ENCODE measurements at regions not wholly inside any gene's neighbourhood (a gene's known extent, or its start where the extent isn't known, plus 50 kb on each side); places are given as distances from the start of the nearest gene placed in this dataset.
A peak's percentile ranks its signal among the peaks of the same experiment; 100 is the strongest.

GRCh38 chr2:239765076-239765845, 259.9 kb downstream of the NDUFA10 start:
- no peak for DNase-seq (ENCODE audit: low read depth, low spot score)

GRCh38 chr2:239763433-239764097, 261.6 kb downstream of the NDUFA10 start:
- DNase-seq (ENCODE audit: low read depth, low spot score): peak; percentile 39

DNA sequence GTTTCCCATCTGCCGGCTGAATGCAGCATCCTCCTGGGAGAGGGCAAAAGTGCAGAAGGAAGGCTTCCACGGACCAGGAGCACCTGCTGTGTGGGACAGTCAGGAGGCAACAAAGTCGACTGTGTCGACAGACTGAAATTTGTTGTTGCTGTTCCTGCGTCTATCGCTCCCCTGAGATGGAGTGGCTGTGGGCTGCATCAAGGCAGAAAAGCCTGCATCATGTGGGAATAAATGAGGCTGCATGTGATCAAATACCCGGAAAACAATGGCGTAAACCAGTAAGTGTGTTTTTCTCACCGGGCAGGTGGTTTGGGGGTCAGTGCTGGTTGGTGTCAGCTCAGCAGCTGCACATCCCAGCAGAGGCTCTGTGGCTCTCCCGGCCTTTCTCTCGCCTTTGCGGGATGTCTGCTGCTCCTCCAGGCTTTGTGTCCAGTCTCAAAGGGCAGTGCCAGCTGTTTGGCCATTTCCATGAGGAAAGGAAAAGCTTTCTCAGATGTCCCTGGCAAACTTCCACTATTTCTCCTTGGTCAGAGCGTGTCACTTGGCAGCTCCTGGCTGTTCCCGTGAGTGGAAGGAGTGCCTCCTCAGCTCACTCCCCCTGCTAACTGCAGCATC, 262.4 kb downstream of the NDUFA10 start:
- DNase-seq (ENCODE audit: low read depth, low spot score): no peak

GRCh38 chr2:239762106-239762505, 263.0 kb downstream of the NDUFA10 start:
- no peak for DNase-seq (ENCODE audit: low read depth, low spot score)

DNA sequence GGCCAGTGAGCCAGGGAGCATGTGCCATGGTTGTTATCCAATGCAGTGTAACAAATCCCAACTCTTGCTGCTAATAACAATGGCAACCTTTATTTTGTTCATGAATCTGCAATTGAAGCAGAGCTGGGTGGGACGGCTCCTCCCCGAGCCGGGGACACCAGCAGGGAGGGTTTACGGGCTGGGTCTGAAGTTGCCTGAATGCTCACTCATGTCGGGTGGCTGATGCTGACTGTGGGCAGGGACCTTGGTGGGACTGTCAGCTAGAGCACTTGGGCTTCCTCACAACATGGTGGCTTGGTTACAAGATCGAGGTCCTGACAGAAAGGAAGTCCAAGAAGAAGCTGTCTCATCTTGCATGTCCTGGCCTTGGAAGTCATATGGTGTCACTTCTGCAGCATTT, 264.5 kb downstream of the NDUFA10 start:
- no peak for DNase-seq (ENCODE audit: low read depth, low spot score)

GRCh38 chr2:239758279-239758877, 266.8 kb downstream of the NDUFA10 start:
- peak; percentile 68 for DNase-seq (ENCODE audit: low read depth, low spot score)

GRCh38 chr2:239756790-239757760, 268.1 kb downstream of the NDUFA10 start:
- DNase-seq (ENCODE audit: low read depth, low spot score): no peak

GRCh38 chr2:239756031-239756789, 268.9 kb downstream of the NDUFA10 start:
- DNase-seq (ENCODE audit: low read depth, low spot score): no peak

GRCh38 chr2:239753401-239753837, 271.7 kb downstream of the NDUFA10 start:
- peak; percentile 37 for DNase-seq (ENCODE audit: low read depth, low spot score)

DNA sequence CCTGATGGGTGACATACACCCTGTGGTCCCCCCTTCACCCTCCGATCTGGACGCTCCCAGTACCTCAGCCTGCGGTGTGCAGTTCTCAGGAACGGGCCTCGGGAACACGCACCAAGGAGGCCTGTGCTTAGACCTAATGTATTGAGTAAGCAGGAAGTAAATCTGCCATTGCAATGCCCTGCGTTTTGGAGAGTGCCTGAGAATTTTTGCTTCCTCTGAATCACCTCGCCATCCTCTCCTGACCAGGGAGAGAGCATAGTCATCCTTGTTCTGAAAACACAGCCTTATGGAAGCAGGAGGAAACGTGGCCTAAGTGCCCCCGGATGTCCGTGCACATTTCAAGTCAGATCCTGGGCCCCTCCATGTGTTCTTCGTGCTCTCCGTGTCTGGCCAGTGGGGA, 272.2 kb downstream of the NDUFA10 start:
- DNase-seq (ENCODE audit: low read depth, low spot score): no peak

- no peak for DNase-seq (ENCODE audit: low read depth, low spot score)
Measured at GRCh38 chr2:239751679-239752355, 273.3 kb downstream of the NDUFA10 start.

DNA sequence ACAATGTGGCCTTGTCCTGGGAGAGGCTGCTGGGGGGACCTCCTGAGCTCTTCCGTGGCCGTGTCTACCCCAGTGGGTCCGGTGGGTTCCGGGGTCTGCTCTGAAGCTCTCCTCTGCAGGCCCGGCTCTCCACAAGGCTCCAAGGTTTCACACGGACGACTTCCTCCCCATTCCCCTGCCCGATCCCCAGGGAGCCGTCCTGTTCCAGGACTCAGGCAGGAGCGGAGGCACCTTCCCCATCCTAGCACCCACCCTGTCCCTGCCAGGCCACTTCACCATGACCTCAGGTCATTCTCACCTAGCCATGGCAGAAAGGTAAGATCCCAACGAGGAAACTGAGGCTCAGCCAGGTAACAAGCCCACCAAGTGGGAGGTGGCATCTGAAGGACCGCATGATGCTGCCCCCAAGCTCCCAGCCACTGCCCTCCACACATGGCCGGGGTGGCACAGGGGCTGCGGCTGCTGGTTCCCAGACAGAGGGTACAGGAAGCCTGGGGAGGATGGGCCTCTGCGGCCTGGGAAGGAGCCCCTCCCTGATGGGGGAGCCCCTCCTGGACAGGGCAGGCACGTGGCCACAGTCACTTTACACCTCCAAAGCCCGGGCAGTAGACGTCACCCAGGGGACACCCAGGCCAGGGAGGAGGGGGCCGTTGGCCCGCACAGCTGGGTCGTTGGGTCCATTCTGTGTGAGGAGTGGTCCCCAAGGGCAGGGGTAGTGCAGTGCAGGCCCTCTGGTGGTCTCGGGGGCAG, 274.0 kb downstream of the NDUFA10 start:
- DNase-seq (ENCODE audit: low read depth, low spot score): no peak

GRCh38 chr2:239750045-239750835, 274.9 kb downstream of the NDUFA10 start:
- DNase-seq (ENCODE audit: low read depth, low spot score): no peak

GRCh38 chr2:239749272-239749873, 275.8 kb downstream of the NDUFA10 start:
- DNase-seq (ENCODE audit: low read depth, low spot score): no peak

DNA sequence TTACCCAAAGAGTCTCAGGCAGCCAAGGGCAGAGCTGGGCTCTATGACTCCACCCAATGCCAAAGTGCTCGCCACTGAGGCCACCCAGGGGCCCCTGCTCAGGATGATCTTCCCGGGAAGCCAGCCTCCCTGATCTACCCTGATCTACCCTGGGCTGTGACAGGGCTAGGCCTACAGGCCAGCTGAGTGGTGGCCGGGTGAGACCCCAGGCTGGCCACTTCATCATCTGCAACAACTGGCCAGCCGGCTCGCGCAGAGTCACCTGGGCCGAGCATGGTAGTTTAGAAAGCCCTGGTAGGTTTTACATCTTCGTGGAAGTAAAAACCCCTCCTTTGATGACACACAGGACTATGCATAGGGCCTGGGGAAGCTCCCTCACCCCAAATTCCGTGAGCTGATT, 276.3 kb downstream of the NDUFA10 start:
- no peak for DNase-seq (ENCODE audit: low read depth, low spot score)

GRCh38 chr2:239747771-239748170, 277.4 kb downstream of the NDUFA10 start:
- no peak for DNase-seq (ENCODE audit: low read depth, low spot score)

GRCh38 chr2:239747274-239747673, 277.9 kb downstream of the NDUFA10 start:
- DNase-seq (ENCODE audit: low read depth, low spot score): no peak

Data from ELF-1 (cell line).